ENCODE measurements at regions not wholly inside any gene's neighbourhood (a gene's known extent, or its start where the extent isn't known, plus 50 kb on each side); places are given as distances from the start of the nearest gene placed in this dataset.
"Not testable (repeated sequence)": the region's sequence is repeated elsewhere in the genome, so short reads cannot be mapped to it uniquely, and the experiment has no call there.

DNA sequence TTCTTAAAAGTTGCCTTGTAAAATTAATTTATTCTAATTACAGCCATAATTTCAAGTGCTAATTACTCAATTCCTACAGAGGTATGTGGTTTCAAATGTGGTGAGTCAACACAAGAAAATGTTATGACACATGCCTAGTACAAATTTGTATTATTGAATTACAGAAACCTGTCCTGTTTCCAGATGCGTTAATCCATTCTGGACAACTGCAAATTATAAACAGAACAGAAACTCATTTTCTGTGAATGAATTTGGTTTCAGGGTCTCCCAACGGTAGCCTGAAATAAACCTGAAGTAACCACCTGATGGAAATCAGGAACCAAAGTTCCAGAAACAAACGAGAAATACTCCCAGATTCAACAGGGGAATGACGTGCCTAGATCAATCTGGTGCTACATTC, 328.6 kb upstream of the F9 start:
- no peak for DNase-seq

GRCh38 chrX:139200793-139201192, 329.7 kb upstream of the F9 start:
- no peak for DNase-seq

- DNase-seq: no peak
These were observed 330.2 kb upstream of the F9 start for GRCh38 chrX:139200346-139200745.

DNA sequence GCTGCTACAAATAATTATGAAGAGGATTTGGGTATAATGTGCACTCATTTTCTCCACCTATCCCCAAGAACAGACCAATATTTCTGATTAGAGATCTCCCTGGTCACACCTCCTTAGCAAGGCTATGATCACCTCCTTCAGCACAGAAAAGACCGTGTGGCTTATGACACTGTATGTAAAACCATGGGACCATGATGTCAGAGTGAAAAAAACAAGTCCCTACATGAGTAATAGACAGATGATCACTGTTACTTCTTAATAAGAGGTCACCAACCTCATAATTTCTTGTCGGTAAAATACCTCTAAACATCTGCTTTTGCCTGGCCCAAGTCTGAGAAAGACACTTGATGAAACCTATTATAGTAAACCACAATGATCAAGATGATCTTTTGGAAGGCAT, 330.6 kb upstream of the F9 start:
- DNase-seq: no peak

DNA sequence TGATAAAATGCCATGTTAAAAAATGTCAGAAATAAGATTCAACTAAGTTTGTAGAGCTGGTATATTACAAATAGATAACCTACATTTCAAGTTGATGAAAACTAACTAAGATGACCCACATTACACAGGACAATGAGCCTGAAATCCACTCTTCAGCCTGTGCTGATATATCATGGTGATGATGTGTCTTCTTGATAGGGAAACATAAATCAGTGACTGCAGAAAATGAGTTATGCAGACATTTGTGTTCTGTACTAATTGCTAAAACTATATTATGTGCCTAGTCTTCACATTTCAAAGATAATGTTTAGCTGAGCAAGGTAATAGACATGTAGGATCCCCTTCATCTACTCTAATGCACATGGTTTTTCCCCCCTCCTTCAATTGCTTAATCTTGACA, 331.6 kb upstream of the F9 start:
- no peak for DNase-seq

- no peak for DNase-seq
These were observed 333.6 kb upstream of the F9 start for GRCh38 chrX:139196890-139197289.

DNA sequence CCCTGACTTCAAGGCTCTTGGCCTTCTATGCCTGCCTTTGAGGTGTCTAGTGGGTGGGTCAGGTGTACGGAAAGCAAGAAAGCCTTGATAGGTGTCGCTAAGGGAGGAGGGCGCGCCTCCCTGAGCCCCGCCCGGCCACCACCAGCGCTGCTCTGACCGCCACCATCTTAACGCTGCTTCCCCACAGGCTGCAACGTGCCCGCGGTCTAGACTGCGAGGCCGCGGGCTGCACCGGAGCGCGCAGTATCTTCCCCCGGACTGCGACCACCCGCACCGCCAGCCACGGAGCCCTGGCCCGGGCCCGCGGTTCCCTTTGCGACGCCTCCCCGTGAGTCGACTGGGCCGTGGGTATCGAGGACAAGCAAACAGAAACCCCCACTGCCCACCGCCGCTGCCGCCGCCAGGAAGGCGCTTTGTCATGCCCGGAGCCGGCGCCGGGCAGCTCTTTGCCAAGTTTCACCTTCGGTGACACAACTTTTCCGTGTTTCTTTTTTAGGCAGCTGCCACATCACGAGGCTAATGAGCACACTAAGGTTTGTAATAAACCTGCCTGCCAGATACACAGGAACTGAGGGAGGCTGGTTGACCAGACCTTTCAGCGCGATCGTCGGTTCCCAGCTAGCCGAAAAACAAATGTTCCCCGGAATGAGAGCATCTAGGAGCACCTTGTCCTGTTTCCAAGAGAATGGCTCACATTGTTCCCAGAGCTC, 335.8 kb upstream of the F9 start:
- DNase-seq: no peak

DNA sequence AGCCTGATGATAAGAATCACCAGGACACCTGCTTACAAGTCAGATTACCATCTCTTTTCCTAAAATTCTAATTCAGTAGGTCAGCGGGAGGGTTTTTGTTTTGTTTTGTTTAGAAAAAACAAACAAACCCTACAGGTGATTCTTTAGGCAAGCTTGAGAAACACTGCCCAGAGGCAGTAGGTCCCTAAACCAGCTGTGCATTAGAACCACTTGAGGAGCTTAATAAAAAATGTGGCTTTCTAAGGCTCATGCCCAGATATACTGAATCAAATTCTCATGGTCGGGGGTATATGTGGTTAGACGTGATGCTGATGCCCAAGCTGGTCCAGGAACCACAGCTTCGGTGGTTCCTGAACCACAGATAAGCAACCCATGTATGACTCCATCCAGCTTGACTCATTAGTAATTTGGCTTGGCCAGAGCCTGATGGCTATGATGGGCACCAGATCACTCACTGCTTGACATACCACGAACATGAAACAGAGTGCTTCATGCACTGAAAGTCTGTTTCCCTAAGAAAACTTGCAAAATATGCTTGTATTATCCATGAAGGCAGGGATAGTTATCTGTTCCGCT, 338.1 kb upstream of the F9 start:
- no peak for DNase-seq

GRCh38 chrX:139191746-139192385, 338.7 kb upstream of the F9 start:
- no peak for DNase-seq

- DNase-seq: no peak
These were observed 339.3 kb upstream of the F9 start for GRCh38 chrX:139191286-139191685.

DNA sequence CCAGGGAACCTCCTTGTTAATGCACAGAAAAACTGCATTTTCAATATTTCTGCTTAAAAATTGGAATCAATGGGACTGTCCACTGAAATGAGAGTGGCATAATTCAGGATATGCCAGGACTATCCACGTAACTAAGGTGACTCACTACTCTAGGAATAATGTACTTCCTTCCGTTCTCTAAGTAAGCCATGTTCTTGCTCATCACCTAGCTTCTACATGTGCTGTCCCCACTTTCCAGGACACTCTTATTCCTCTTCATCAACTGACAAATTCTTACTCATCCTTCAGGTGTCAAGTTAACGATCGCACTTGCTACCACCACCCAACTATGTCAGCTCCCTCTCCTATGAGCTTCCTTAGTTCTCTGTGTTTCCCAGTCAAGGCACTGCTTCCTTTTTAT, 342.8 kb upstream of the F9 start:
- no peak for DNase-seq

GRCh38 chrX:139186991-139187390, 343.5 kb upstream of the F9 start:
- no peak for DNase-seq

DNA sequence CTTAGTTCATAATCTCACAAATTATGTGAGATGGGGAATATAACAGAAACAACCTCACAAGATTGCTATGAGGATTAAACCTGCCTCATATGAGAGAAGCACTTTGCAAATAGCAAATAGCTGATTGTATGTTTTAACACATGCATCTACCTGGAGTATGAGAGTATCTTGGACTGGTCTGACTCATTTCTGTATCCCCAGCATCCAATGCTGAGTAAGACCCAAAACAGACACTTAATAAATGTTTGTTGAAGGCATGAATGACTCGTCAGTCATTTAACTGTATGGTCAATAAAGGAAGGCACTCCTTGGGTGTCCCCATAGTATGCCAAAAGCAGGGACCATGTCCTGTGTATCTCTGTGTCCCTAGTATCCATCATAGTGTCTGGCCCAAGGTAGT, 350.9 kb upstream of the F9 start:
- DNase-seq: no peak

- no peak for DNase-seq
These were observed 351.6 kb upstream of the F9 start for GRCh38 chrX:139178980-139179379.

GRCh38 chrX:139172731-139173130, 357.8 kb upstream of the F9 start:
- no peak for DNase-seq

GRCh38 chrX:139170526-139171173, 359.9 kb upstream of the F9 start:
- DNase-seq: no peak

GRCh38 chrX:139167282-139167681, 363.3 kb upstream of the F9 start:
- no peak for DNase-seq

DNA sequence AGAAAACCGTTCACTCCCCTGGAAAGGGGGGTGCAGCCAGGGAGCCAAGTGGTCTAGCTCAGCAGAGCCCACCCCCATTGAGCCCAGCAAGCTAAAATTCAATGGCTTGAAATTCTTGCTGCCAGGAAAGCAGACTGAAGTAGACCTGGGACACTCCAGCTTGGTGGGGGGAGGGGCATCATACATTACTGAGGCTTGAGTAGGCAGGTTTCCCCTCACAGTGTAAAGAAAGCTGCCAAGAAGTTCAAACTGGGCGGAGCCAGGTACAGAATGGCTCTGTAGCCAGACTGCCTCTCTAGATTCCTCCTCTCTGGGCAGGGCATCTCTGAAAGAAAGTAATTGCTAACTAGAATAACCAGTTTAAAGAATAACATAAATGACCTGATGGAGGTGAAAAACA, 372.3 kb upstream of the F9 start:
- no peak for DNase-seq

GRCh38 chrX:139156356-139156755, 374.2 kb upstream of the F9 start:
- DNase-seq: no peak

DNA sequence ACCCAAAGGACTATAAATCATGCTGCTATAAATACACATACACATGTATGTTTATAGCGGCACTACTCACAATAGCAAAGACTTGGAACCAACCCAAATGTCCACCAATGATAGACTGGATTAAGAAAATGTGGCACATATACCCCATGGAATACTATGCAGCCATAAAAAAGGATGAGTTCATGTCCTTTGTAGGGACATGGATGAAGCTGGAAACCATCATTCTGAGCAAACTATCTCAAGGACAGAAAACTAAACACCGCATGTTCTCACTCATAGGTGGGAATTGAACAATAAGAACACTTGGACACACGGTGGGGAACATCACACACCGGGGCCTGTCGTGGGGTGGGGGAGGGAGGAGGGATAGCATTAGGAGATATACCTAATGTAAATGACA, 383.9 kb upstream of the F9 start:
- not testable (repeated sequence) for DNase-seq

DNA sequence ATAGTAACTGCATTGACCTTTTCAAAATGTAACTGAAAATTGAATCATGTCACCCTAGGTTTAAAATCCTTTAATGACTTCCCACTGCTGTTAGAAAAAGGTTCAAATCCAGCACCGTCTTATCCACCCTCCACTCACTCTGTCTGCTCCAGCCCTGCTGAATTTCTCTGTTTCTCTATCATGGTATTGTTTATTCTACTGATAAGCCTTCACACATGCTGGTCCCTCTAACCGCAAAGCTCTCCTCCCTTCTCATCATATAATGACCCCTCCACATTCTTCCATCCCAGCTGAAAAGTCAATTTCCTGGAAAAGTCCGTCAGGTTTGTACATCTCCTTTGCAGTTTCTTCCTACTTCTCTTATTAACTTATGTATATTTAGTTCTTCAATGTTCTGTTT, 389.2 kb upstream of the F9 start:
- no peak for DNase-seq

DNA sequence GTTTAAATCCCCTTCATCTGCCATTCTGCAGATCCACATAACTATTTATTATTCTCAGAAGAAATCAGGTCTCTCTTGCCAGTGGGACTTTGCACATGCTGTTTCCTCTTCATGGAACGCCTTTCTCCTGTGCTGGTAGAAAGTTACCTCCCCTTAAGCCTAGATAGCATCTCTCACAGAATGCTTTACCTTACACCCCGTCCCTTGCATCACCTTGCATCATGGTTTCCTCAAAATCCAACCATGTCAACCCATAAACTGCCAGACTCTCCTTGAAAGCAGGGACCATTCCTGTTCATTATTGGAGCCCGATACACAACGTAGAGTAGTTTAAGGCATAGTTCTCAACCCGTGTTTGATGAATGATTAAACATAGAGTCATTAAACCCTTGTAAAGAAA, 396.2 kb upstream of the F9 start:
- DNase-seq: no peak

DNA sequence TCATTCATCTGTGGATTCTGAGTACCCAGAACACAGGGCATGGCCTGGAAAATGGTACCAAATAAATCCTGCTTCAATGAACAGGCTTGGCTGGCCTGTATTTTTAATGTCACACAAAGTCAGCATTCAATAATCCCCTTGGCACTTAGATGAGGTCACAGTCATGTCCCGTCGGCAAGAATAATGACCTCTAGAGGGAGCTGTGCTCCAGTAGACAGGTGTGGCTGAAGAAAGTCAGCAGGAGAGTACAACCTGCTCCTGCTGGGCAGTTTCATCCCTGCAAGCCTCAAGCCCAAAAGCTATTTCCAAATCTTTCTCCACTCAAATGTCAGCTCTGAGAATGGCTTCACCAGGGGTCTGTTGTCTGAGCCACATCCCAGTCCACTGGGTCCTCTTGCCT, 404.0 kb upstream of the F9 start:
- DNase-seq: no peak
